ENCODE measurements at regions not wholly inside any gene's neighbourhood (a gene's known extent, or its start where the extent isn't known, plus 50 kb on each side); places are given as distances from the start of the nearest gene placed in this dataset.

- Mint-ChIP-seq H3K27ac (no peak overlapping the region), H3K9me3 (peaks cover 3% of the 10 kb centered on the region), H3K36me3 (ENCODE audit: low read depth) (no peaks in the 10 kb centered on the region), H3K4me1 (no peaks in the 10 kb centered on the region), H3K4me3 (no peak overlapping the region), H3K27me3 (ENCODE audit: low read depth) (no peaks in the 10 kb centered on the region)
- no peak for TF ChIP-seq CTCF (IDR thresholded peaks at IDR 0.05; ENCODE audit: unreplicated experiment in 3 of 3)
Observed at GRCh38 chr4:96681218-96681617, 841.3 kb downstream of the PDHA2 start.

- no peaks in the 10 kb centered on the region for H3K36me3 Mint-ChIP-seq (ENCODE audit: low read depth)
- H3K4me1 Mint-ChIP-seq: no peaks in the 10 kb centered on the region
- TF ChIP-seq CTCF (IDR thresholded peaks at IDR 0.05; ENCODE audit: unreplicated experiment in 3 of 3): no peak
- no peak overlapping the region for H3K27ac Mint-ChIP-seq
- H3K9me3 Mint-ChIP-seq: no peaks in the 10 kb centered on the region
- H3K4me3 Mint-ChIP-seq: no peak overlapping the region
- H3K27me3 Mint-ChIP-seq (ENCODE audit: low read depth): no peaks in the 10 kb centered on the region
Observed at GRCh38 chr4:96685691-96686090, 845.8 kb downstream of the PDHA2 start.

- no peaks in the 10 kb centered on the region for H3K27me3 Mint-ChIP-seq (ENCODE audit: low read depth)
- TF ChIP-seq CTCF (IDR thresholded peaks at IDR 0.05; ENCODE audit: unreplicated experiment in 3 of 3): no peak
- no peak overlapping the region for H3K27ac Mint-ChIP-seq
- no peaks in the 10 kb centered on the region for H3K36me3 Mint-ChIP-seq (ENCODE audit: low read depth)
- no peaks in the 10 kb centered on the region for H3K4me1 Mint-ChIP-seq
- H3K4me3 Mint-ChIP-seq: no peak overlapping the region
- no peaks in the 10 kb centered on the region for H3K9me3 Mint-ChIP-seq
Observed at GRCh38 chr4:96691521-96691920, 851.6 kb downstream of the PDHA2 start.

GRCh38 chr4:96698831-96699230, 858.9 kb downstream of the PDHA2 start:
- no peak overlapping the region for H3K4me3 Mint-ChIP-seq
- H3K36me3 Mint-ChIP-seq (ENCODE audit: low read depth): no peaks in the 10 kb centered on the region
- no peak for TF ChIP-seq CTCF (IDR thresholded peaks at IDR 0.05; ENCODE audit: unreplicated experiment in 3 of 3)
- H3K9me3 Mint-ChIP-seq: no peaks in the 10 kb centered on the region
- H3K27me3 Mint-ChIP-seq (ENCODE audit: low read depth): no peaks in the 10 kb centered on the region
- peaks cover 5% of the 10 kb centered on the region for H3K4me1 Mint-ChIP-seq
- peak overlapping the region; percentile 17 to 40 (median 30) for H3K27ac Mint-ChIP-seq

GRCh38 chr4:96703265-96703664, 863.4 kb downstream of the PDHA2 start:
- H3K4me3 Mint-ChIP-seq: no peak overlapping the region
- no peak overlapping the region for H3K27ac Mint-ChIP-seq
- no peak for TF ChIP-seq CTCF (IDR thresholded peaks at IDR 0.05; ENCODE audit: unreplicated experiment in 3 of 3)
- peaks cover 5% of the 10 kb centered on the region for H3K4me1 Mint-ChIP-seq
- H3K27me3 Mint-ChIP-seq (ENCODE audit: low read depth): no peaks in the 10 kb centered on the region
- H3K36me3 Mint-ChIP-seq (ENCODE audit: low read depth): no peaks in the 10 kb centered on the region
- H3K9me3 Mint-ChIP-seq: no peaks in the 10 kb centered on the region

GRCh38 chr4:96708766-96709165, 868.9 kb downstream of the PDHA2 start:
- H3K4me3 Mint-ChIP-seq: no peak overlapping the region
- H3K4me1 Mint-ChIP-seq: peaks cover 8% of the 10 kb centered on the region
- no peak for TF ChIP-seq CTCF (IDR thresholded peaks at IDR 0.05; ENCODE audit: unreplicated experiment in 3 of 3)
- H3K9me3 Mint-ChIP-seq: no peaks in the 10 kb centered on the region
- no peaks in the 10 kb centered on the region for H3K27me3 Mint-ChIP-seq (ENCODE audit: low read depth)
- no peak overlapping the region for H3K27ac Mint-ChIP-seq
- no peaks in the 10 kb centered on the region for H3K36me3 Mint-ChIP-seq (ENCODE audit: low read depth)
